Lower lobe of right lung (tissue), 2 donors: ENCODE measurements at regions not wholly inside any gene's neighbourhood (a gene's known extent, or its start where the extent isn't known, plus 50 kb on each side); places are given as distances from the start of the nearest gene placed in this dataset.

Experiments
- ATAC-seq, 2 donors: fragments of 200-7000 bp; cut with Tn5 transposase; one replicate each; pipeline ENCODE4 v1.9.1; 2020 to 2022; ENCODE audit warnings: mild to moderate bottlenecking in 2 of 2, moderate library complexity in 2 of 2
- DNase-seq: peaks from one replicate; pipeline ENCODE4 v3.0.0-alpha.2; 2020
- H3K27ac ChIP-seq: fragments of 200-600 bp; one replicate; pipeline ENCODE4 v1.8.0; 2022
- H3K27me3 ChIP-seq: fragments of 200-600 bp; one replicate; pipeline ENCODE4 v1.8.0; 2022; ENCODE audit warnings: low read depth
- H3K36me3 ChIP-seq: fragments of 200-600 bp; one replicate; pipeline ENCODE4 v1.8.0; 2022; ENCODE audit warnings: mild to moderate bottlenecking
- H3K4me1 ChIP-seq: fragments of 200-600 bp; one replicate; pipeline ENCODE4 v1.8.0; 2022
- H3K4me3 ChIP-seq: fragments of 200-600 bp; one replicate; pipeline ENCODE4 v1.8.0; 2022; ENCODE audit warnings: mild to moderate bottlenecking
- H3K9me3 ChIP-seq: fragments of 200-600 bp; one replicate; pipeline ENCODE4 v1.8.0; 2022
- CTCF ChIP-seq: fragments of 200-600 bp; IDR thresholded peaks from one replicate; pipeline ENCODE4 v1.8.0; 2022; ENCODE audit warnings: antibody characterized with exemption, mild to moderate bottlenecking
- intact Hi-C: fragments of 100-400 bp; cut with DNase I; formaldehyde crosslinking; loops from one replicate; pipeline ENCODE4 v1.11.0; 2022
- donor health status: DM: no; HTN: yes; CAD: no; lungs with severe emphysema.

DNA sequence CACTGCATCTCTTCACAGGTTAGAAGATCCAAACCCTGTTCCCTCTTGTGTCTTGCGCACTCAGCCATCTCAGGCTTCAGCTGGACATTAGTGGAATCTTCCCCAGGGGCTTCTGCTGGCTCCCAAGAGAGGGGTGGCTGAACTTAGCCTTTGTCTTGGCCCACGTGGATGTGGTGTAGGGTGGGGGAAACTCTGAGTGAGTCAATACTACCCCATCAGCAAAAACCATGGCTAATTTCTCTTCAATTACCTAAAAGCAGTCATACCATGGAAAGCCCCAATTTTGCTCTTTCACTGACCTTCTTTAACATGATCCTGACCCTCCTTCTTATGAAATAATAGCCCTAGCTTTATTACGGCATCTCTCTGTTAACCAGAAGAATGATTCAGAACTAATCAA, 72.5 kb upstream of the RAB3GAP2 start:
- Histone ChIP-seq H3K27me3 (no peaks in the 10 kb centered on the region), H3K4me3 (no peak overlapping the region), H3K36me3 (no peaks in the 10 kb centered on the region), H3K4me1 (no peaks in the 10 kb centered on the region), H3K9me3 (no peaks in the 10 kb centered on the region), H3K27ac (no peak overlapping the region)
- TF ChIP-seq CTCF: no peak
- no peak for ATAC-seq
- intact Hi-C loops: no loop called here
- no peak for DNase-seq

- no peak for TF ChIP-seq CTCF
- DNase-seq (no peak), ATAC-seq (no peak)
- intact Hi-C loops: no loop called here
- H3K27ac ChIP-seq: no peak overlapping the region
- H3K27me3 ChIP-seq: no peaks in the 10 kb centered on the region
- no peak overlapping the region for H3K4me3 ChIP-seq
- H3K9me3 ChIP-seq: no peaks in the 10 kb centered on the region
- H3K4me1 ChIP-seq: no peaks in the 10 kb centered on the region
- H3K36me3 ChIP-seq: no peaks in the 10 kb centered on the region
Observed at GRCh38 chr1:220342853-220343252, 70.6 kb upstream of the RAB3GAP2 start.

- Histone ChIP-seq H3K9me3 (no peaks in the 10 kb centered on the region), H3K4me3 (no peak overlapping the region), H3K4me1 (no peaks in the 10 kb centered on the region), H3K27me3 (no peaks in the 10 kb centered on the region), H3K27ac (no peak overlapping the region), H3K36me3 (no peaks in the 10 kb centered on the region)
- intact Hi-C loops: no loop called here
- DNase-seq (no peak), ATAC-seq (no peak)
- TF ChIP-seq CTCF: no peak
Observed at GRCh38 chr1:220341126-220341525, 68.9 kb upstream of the RAB3GAP2 start.

- no peaks in the 10 kb centered on the region for H3K4me1 ChIP-seq
- no peak for ATAC-seq
- H3K27me3 ChIP-seq: no peaks in the 10 kb centered on the region
- no peak overlapping the region for H3K27ac ChIP-seq
- no peak for TF ChIP-seq CTCF
- no peaks in the 10 kb centered on the region for H3K9me3 ChIP-seq
- intact Hi-C loops: no loop called here
- H3K36me3 ChIP-seq: no peaks in the 10 kb centered on the region
- H3K4me3 ChIP-seq: no peak overlapping the region
- DNase-seq: no peak
Observed at GRCh38 chr1:220339581-220339980, 67.3 kb upstream of the RAB3GAP2 start.

DNA sequence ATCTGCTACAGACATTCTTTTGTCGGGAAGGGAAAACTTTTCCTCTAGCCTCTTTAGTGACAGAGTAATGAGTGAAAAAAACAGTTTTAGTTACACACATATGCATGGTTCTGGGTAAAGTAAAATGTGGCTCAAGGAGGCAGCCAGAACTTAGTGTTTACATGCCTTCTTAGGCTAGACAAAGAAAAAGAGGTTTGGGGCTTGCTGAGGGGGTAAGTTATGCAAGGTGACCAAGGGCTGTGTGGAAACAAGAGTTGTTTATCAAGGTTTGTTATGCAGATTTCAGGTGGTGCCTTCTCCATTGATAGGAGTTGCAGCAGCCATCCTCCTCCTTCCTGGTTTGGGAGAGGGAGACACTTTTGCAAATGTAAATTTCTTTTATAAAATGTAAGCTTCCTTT, 66.5 kb upstream of the RAB3GAP2 start:
- Histone ChIP-seq H3K4me3 (no peak overlapping the region), H3K36me3 (no peaks in the 10 kb centered on the region), H3K4me1 (no peaks in the 10 kb centered on the region), H3K27ac (no peak overlapping the region), H3K9me3 (no peaks in the 10 kb centered on the region), H3K27me3 (no peaks in the 10 kb centered on the region)
- ATAC-seq: no peak
- DNase-seq: no peak
- no peak for TF ChIP-seq CTCF
- intact Hi-C loops: no loop called here
